Heart right ventricle (tissue), 16 donors: ENCODE measurements at regions not wholly inside any gene's neighbourhood (a gene's known extent, or its start where the extent isn't known, plus 50 kb on each side); places are given as distances from the start of the nearest gene placed in this dataset.

ENCODE experiments used
- ATAC-seq, 8 donors: fragments of 200-7000 bp; cut with Tn5 transposase; one replicate each; pipeline ENCODE4 v1.9.1; 2020; ENCODE audit warnings: mild to moderate bottlenecking in 8 of 8, moderate library complexity in 8 of 8, moderate number of reproducible peaks in 1 of 8
- DNase-seq, 2 donors: peaks; one replicate each; pipeline ENCODE4 v3.0.0-alpha.2; 2020
- H3K27ac ChIP-seq, 10 donors: fragments of 200-600 bp; sonication (generic) in 2 of 10; one replicate each; pipeline versions ENCODE4 v1.5.0 to v1.8.0; 2020 to 2022; ENCODE audit warnings: mild to moderate bottlenecking in 3 of 10
- H3K27me3 ChIP-seq, 7 donors: fragments of 200-600 bp; one replicate each; pipeline ENCODE4 v1.8.0; 2021 to 2022; ENCODE audit warnings: mild to moderate bottlenecking in 2 of 7
- H3K36me3 ChIP-seq, 9 donors: fragments of 200-600 bp; sonication (generic) in 1 of 9; one replicate each; pipeline versions ENCODE4 v1.5.0 to v1.8.0; 2020 to 2022; ENCODE audit warnings: mild to moderate bottlenecking in 2 of 9
- H3K4me1 ChIP-seq, 9 donors: fragments of 200-600 bp; sonication (generic) in 1 of 9; one replicate each; pipeline versions ENCODE4 v1.5.0 to v1.8.0; 2020 to 2022; ENCODE audit warnings: mild to moderate bottlenecking in 4 of 9
- H3K4me3 ChIP-seq, 10 donors: fragments of 200-600 bp; sonication (generic) in 2 of 10; one replicate each; pipeline versions ENCODE4 v1.5.0 to v1.8.0; 2020 to 2022; ENCODE audit warnings: mild to moderate bottlenecking in 7 of 10, moderate library complexity in 2 of 10
- H3K9me3 ChIP-seq, 11 donors: fragments of 200-600 bp in 10 of 11; sonication (generic) in 2 of 11; one replicate each; pipeline versions ENCODE4 v1.5.0 to v1.8.0; 2013 to 2022; ENCODE audit warnings: mild to moderate bottlenecking in 2 of 11, control low read depth in 1 of 11, moderate library complexity in 1 of 11
- CTCF ChIP-seq, 9 donors: fragments of 200-600 bp; sonication (generic) in 2 of 9; IDR thresholded peaks; one replicate each; pipeline versions ENCODE4 v1.5.0 to v1.8.0; 2021 to 2022; ENCODE audit warnings: antibody characterized with exemption in 9 of 9, mild to moderate bottlenecking in 5 of 9, moderate library complexity in 1 of 9
- WGBS, 2 donors: extraction: QIAGEN DNeasy Blood & Tissue Kit; methylation state at CpG; one replicate each; pipeline ENCODE4 v1.1.7; 2013; ENCODE audit warnings: inconsistent platforms in 1 of 2; 5-methylcytosine and 5-hydroxymethylcytosine counted together
- intact Hi-C, 10 donors: fragments of 100-400 bp; cut with DNase I; formaldehyde crosslinking; loops; one replicate each; pipeline versions ENCODE4 v1.11.1 to v1.14.2; 2022
- donor health status: Arrhythmogenic right ventricular cardiomyopathy.
- donor health status: ischemic (EF 13 %, LVEDD 7.1; RV severe dilation, severe dysfunction).
- donor health status: healthy with polysubstance abuse.
- donor health status: DM: no; HTN: yes; CAD: no.
- donor health status: DM: no; HTN: no; CAD: no.
- donor health status: ischemic (EF 25% LVEDD 6.9; RV normal size, moderate dysfunction).
- donor health status: ischemic (EF 25% LVEDD 5.7; RV mildly dilated, moderate dysfunction).
- donor health status: healthy.
- donor health status: DM: yes; HTN: yes; CAD: no.
- donor health status: Ischemic cardiomyopathy.
- donor health status: ischemic (EF 35%, LVEDD 5.7; RV mildly dilated, moderate dysfunction).
- donor health status: nonischemic (EF 11% LVEDD 7.7; RV severe dilation, severe dysfunction).
- donor health status: DM: yes; HTN: yes; CAD: no.
- donor health status: PGD.
- donor health status: ischemic (EF 29% LVEDD 5.4; RV normal size, mild dysfunction).
- donor health status: nonischemic (EF 23%, LVEDD 6.1; RV moderate dilation, normal function).

GRCh38 chr13:102978168-102978567, 88.0 kb downstream of the SLC10A2 start:
- ATAC-seq (peak in 2 of 8 donors; percentile 30 to 34), DNase-seq (no peak)
- Histone ChIP-seq H3K27ac (peak overlapping the region in 4 of 10 donors; percentile 11 to 59 (median 42)), H3K9me3 (no peaks in the 10 kb centered on the region), H3K36me3 (no peaks in the 10 kb centered on the region), H3K4me1 (peaks cover 0 to 7% (median 0%) of the 10 kb centered on the region in 9 donors), H3K4me3 (peak overlapping the region in 6 of 10 donors; percentile 16 to 44 (median 34)), H3K27me3 (peaks cover 0 to 4% (median 0%) of the 10 kb centered on the region in 7 donors)
- WGBS, 2 donors: 61 to 70% methylated on average over 4 of the region's 4 CpGs
- intact Hi-C loops: no loop called here
- no peak for TF ChIP-seq CTCF (IDR thresholded peaks at IDR 0.05)

DNA sequence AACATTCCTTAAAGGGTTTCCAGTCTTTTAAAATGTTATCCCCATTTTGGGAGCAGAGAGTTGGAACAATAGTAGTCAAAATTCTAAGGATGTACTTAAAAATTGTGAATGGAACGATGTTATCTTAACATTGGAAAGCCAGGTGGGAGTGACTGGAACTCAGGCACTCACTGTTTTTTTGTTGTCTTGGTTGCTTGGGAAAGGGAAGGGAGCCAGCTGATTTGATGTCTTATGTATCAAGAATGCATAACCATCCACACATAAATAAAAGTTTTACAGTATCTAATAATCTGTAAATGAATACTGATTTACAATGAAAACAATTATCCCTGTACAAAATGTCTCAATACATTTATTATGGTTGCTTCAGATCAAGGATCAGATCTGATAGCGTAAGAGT, 88.7 kb downstream of the SLC10A2 start:
- WGBS, 2 donors: 61 to 66% methylated on average over 2 of the region's 2 CpGs
- Histone ChIP-seq H3K4me3 (peak overlapping the region in 6 of 10 donors; percentile 16 to 44 (median 34)), H3K27me3 (peaks cover 0 to 4% (median 0%) of the 10 kb centered on the region in 7 donors), H3K27ac (peak overlapping the region in 4 of 10 donors; percentile 11 to 59 (median 42)), H3K9me3 (no peaks in the 10 kb centered on the region), H3K4me1 (peaks cover 0 to 7% (median 0%) of the 10 kb centered on the region in 9 donors), H3K36me3 (no peaks in the 10 kb centered on the region)
- DNase-seq (no peak), ATAC-seq (no peak)
- intact Hi-C loops: no loop called here
- no peak for TF ChIP-seq CTCF (IDR thresholded peaks at IDR 0.05)

- ATAC-seq (no peak), DNase-seq (no peak)
- Histone ChIP-seq H3K27me3 (peaks cover 0 to 6% (median 0%) of the 10 kb centered on the region in 7 donors), H3K36me3 (no peaks in the 10 kb centered on the region), H3K27ac (no peak overlapping the region), H3K4me1 (peaks cover 0 to 3% (median 0%) of the 10 kb centered on the region in 9 donors), H3K4me3 (no peak overlapping the region), H3K9me3 (no peaks in the 10 kb centered on the region)
- no peak for TF ChIP-seq CTCF (IDR thresholded peaks at IDR 0.05)
- WGBS, 2 donors: 66 to 76% methylated on average over 8 of the region's 8 CpGs
- intact Hi-C loops: no loop called here
Observed at GRCh38 chr13:102974317-102975087, 91.7 kb downstream of the SLC10A2 start.

- no peak for TF ChIP-seq CTCF (IDR thresholded peaks at IDR 0.05)
- peaks cover 0 to 2% (median 0%) of the 10 kb centered on the region in 9 donors for H3K4me1 ChIP-seq
- no peak overlapping the region for H3K4me3 ChIP-seq
- ATAC-seq (no peak), DNase-seq (no peak)
- H3K27ac ChIP-seq: no peak overlapping the region
- intact Hi-C loops: no loop called here
- no peaks in the 10 kb centered on the region for H3K9me3 ChIP-seq
- WGBS, 2 donors: 90 to 96% methylated on average over 2 of the region's 2 CpGs
- peaks cover 0 to 6% (median 0%) of the 10 kb centered on the region in 7 donors for H3K27me3 ChIP-seq
- no peaks in the 10 kb centered on the region for H3K36me3 ChIP-seq
Observed at GRCh38 chr13:102972191-102972590, 94.0 kb downstream of the SLC10A2 start.
